HepG2 (cell line): ENCODE measurements at regions not wholly inside any gene's neighbourhood (a gene's known extent, or its start where the extent isn't known, plus 50 kb on each side); places are given as distances from the start of the nearest gene placed in this dataset.

Experiments used
- ATAC-seq: fragments of 200-7000 bp; cut with Tn5 transposase; 3 replicates; pipeline ENCODE4 v1.9.1; 2020; ENCODE audit warnings: mild to moderate bottlenecking, moderate library complexity
- BruUV-seq: library from RNA; stranded (reverse); fragments of 400-500 nt; replicated peaks from 2 replicates; lab custom pipeline; 2021; lab: Mats Ljungman, UMichigan
- CTCF ChIA-PET: fragments of 300-600 bp; formaldehyde crosslinking; extraction: SDS; loops from one replicate; lab custom pipeline; 2021; ENCODE audit warnings: low total read pairs, inconsistent platforms, low intra/inter-chr PET ratio; lab: Yijun Ruan, JAX
- POLR2A ChIA-PET: fragments of 350-600 bp; sonication (Branson Sonifier 250); formaldehyde crosslinking; loops from one replicate; lab custom pipeline; 2020; ENCODE audit warnings: antibody characterized with exemption, inconsistent platforms; lab: Yijun Ruan, JAX
- DNase-seq: peaks from one replicate; pipeline ENCODE4 v3.0.0-alpha.2; 2015; ENCODE audit warnings: low spot score
- FAIRE-seq: peaks from 3 replicates; lab custom pipeline; 2011; peaks lifted over from hg19 to GRCh38; lab: Jason Lieb, UNC
- H2AFZ ChIP-seq: one replicate; pipeline ENCODE4 v1.6.1; 2011; ENCODE audit warnings: low read length, inconsistent platforms
- H3K27ac ChIP-seq: fragments of 300-600 bp; 3 replicates; pipeline ENCODE4 v1.8.0; 2011; ENCODE audit warnings: mixed run types, mild to moderate bottlenecking, mixed read lengths, low read length, inconsistent platforms; ENCODE audit not compliant: insufficient read depth; ENCODE audit errors: extremely low read length
- H3K27me3 ChIP-seq, 2 experiments: fragments of 200-600 bp in 1 of 2; 2 replicates in 1 of 2; 3 replicates in 1 of 2; pipeline versions ENCODE4 v1.6.0 to v1.8.0; 2011; ENCODE audit warnings: low read length in 2 of 2, mild to moderate bottlenecking in 2 of 2, moderate library complexity in 2 of 2, inconsistent platforms in 1 of 2; ENCODE audit not compliant: insufficient read depth in 2 of 2, control insufficient read depth in 1 of 2
- H3K36me3 ChIP-seq, 2 experiments: fragments of 200-600 bp in 1 of 2; replicated peaks in 1 of 2; 2 replicates in 1 of 2; 3 replicates in 1 of 2; pipeline versions ENCODE4 v1.5.1 to v1.8.0; 2011; ENCODE audit warnings: low read length in 2 of 2, inconsistent platforms in 1 of 2; ENCODE audit not compliant: insufficient read depth in 2 of 2, control insufficient read depth in 1 of 2
- H3K4me1 ChIP-seq: 2 replicates; pipeline ENCODE4 v1.5.1; 2012; ENCODE audit warnings: low read length, inconsistent platforms; ENCODE audit not compliant: insufficient read depth
- H3K4me2 ChIP-seq: 2 replicates; pipeline ENCODE4 v1.6.0; 2011; ENCODE audit warnings: low read depth, low read length, inconsistent platforms
- H3K4me3 ChIP-seq, 3 experiments: fragments of 200-600 bp in 1 of 3; sonication (generic), shearing (Covaris generic) in 1 of 3; replicated peaks in 1 of 3; 2 replicates each; pipeline ENCODE4 v1.5.1; 2011 to 2016; ENCODE audit warnings: low read length in 3 of 3, inconsistent platforms in 2 of 3, low read depth in 2 of 3, mild to moderate bottlenecking in 2 of 3, control low read depth in 1 of 3, mixed read lengths in 1 of 3; ENCODE audit not compliant: insufficient read depth in 1 of 3
- H3K79me2 ChIP-seq: one replicate; pipeline ENCODE4 v1.6.1; 2011; ENCODE audit warnings: low read length, inconsistent platforms; ENCODE audit not compliant: insufficient read depth
- H3K9ac ChIP-seq: 2 replicates; pipeline ENCODE4 v1.6.0; 2011; ENCODE audit warnings: mild to moderate bottlenecking, low read depth, low read length, inconsistent platforms; ENCODE audit not compliant: insufficient read depth
- H3K9me3 ChIP-seq: 2 replicates; pipeline ENCODE4 v1.5.1; 2012; ENCODE audit warnings: mild to moderate bottlenecking, low read length
- H4K20me1 ChIP-seq: 2 replicates; pipeline ENCODE4 v1.6.0; 2011; ENCODE audit warnings: inconsistent platforms, mild to moderate bottlenecking, low read length, moderate library complexity; ENCODE audit not compliant: insufficient read depth
- DZIP1 ChIP-seq: sonication (generic); formaldehyde crosslinking; IDR thresholded peaks from 2 replicates; pipeline ENCODE4 v1.5.0; 2020; ENCODE audit warnings: mild to moderate bottlenecking, missing genetic modification reagents
- FOXM1 ChIP-seq: sonication (generic); formaldehyde crosslinking; IDR thresholded peaks from 2 replicates; pipeline ENCODE4 v1.5.0; 2020; ENCODE audit warnings: missing genetic modification reagents
- MAFK ChIP-seq, 2 experiments: IDR thresholded peaks in 1 of 2; conservative IDR thresholded peaks in 1 of 2; 2 replicates each; pipeline ENCODE4 v1.6.1; 2011; ENCODE audit warnings: improper control_type of control experiment in 2 of 2, low read length in 2 of 2
- MZF1 ChIP-seq: sonication (generic); formaldehyde crosslinking; IDR thresholded peaks from 2 replicates; pipeline ENCODE4 v1.8.1; 2023; ENCODE audit warnings: mild to moderate bottlenecking, missing genetic modification reagents, borderline replicate concordance
- SNAI1 ChIP-seq: sonication (generic); formaldehyde crosslinking; IDR thresholded peaks from 2 replicates; pipeline ENCODE4 v1.5.0; 2020; ENCODE audit warnings: mild to moderate bottlenecking, missing genetic modification reagents, borderline replicate concordance
- TOPORS ChIP-seq: sonication (generic); formaldehyde crosslinking; IDR thresholded peaks from 2 replicates; pipeline ENCODE4 v1.8.0; 2023; ENCODE audit warnings: mild to moderate bottlenecking, missing genetic modification reagents
- ZBTB20 ChIP-seq: sonication (generic); formaldehyde crosslinking; IDR thresholded peaks from 2 replicates; pipeline ENCODE4 v1.8.1; 2023; ENCODE audit warnings: missing genetic modification reagents, low read depth, mild to moderate bottlenecking, borderline replicate concordance
- ZNF274 ChIP-seq: sonication (generic); formaldehyde crosslinking; IDR thresholded peaks from 2 replicates; pipeline ENCODE4 v1.5.1; 2020; ENCODE audit warnings: mild to moderate bottlenecking, missing genetic modification reagents
- ZNF280D ChIP-seq: sonication (generic); formaldehyde crosslinking; IDR thresholded peaks from 2 replicates; pipeline ENCODE4 v1.5.1; 2020; ENCODE audit warnings: mild to moderate bottlenecking, missing genetic modification reagents
- ZNF414 ChIP-seq: sonication (generic); formaldehyde crosslinking; IDR thresholded peaks from 2 replicates; pipeline ENCODE4 v1.5.0; 2020; ENCODE audit warnings: missing genetic modification reagents
- ZNF562 ChIP-seq: sonication (generic); formaldehyde crosslinking; IDR thresholded peaks from 2 replicates; pipeline ENCODE4 v1.8.0; 2022; ENCODE audit warnings: missing genetic modification reagents, borderline replicate concordance
- WGBS: methylation state at CpG from one replicate; pipeline ENCODE4 v1.1.6; 2017; ENCODE audit warnings: low lambda C conversion rate; 5-methylcytosine and 5-hydroxymethylcytosine counted together
- in situ Hi-C: cut with HindIII; loops from 2 replicates; pipeline ENCODE4 v1.10.0; 2017; ENCODE audit warnings: low pct_unique_long_range_greater_than_20kb; ENCODE audit not compliant: extremely low pct_ligation_motif_present
- intact Hi-C: fragments of 100-400 bp; cut with micrococcal nuclease; formaldehyde crosslinking; loops from one replicate; pipeline ENCODE4 v1.10.0; 2022; ENCODE audit not compliant: unreplicated experiment

- TF ChIP-seq ZNF274 (CRISPR knock-in tag) (no peak), SNAI1 (no peak), ZBTB20 (no peak), MAFK (conservative IDR thresholded peaks at IDR 0.05 in 1 of 2, IDR thresholded peaks at IDR 0.05 in 1 of 2; ENCODE audit: low read length in 2 of 2) (no peak)
- no peak for FAIRE-seq
- no peak overlapping the region for H3K27ac ChIP-seq
- ChIA-PET CTCF (no interaction called here), POLR2A (no interaction called here)
- in situ Hi-C loops (no loop called here), intact Hi-C loops (no loop called here)
- H3K36me3 ChIP-seq, result no peaks in the 10 kb centered on the region
- H3K4me1 ChIP-seq, result no peaks in the 10 kb centered on the region
- no TSS peak for BruUV-seq
- H2AFZ ChIP-seq, result no peak overlapping the region
- no peaks in the 10 kb centered on the region for H4K20me1 ChIP-seq
- no peaks in the 10 kb centered on the region for H3K27me3 ChIP-seq
- H3K4me2 ChIP-seq, result no peak overlapping the region
- no peak for ATAC-seq
- H3K9ac ChIP-seq, result no peak overlapping the region
- no peak overlapping the region for H3K4me3 ChIP-seq
- no peaks in the 10 kb centered on the region for H3K9me3 ChIP-seq
- H3K79me2 ChIP-seq, result no peaks in the 10 kb centered on the region
- no peak for DNase-seq
Observed at GRCh38 chr3:152519376-152519775, 250.6 kb downstream of the MBNL1 start.

GRCh38 chr3:152522036-152522435 is 253.3 kb downstream of the MBNL1 start:
- ATAC-seq (no peak), DNase-seq (no peak), FAIRE-seq (no peak)
- Histone ChIP-seq H2AFZ (no peak overlapping the region), H3K9me3 (no peaks in the 10 kb centered on the region), H3K36me3 (no peaks in the 10 kb centered on the region), H3K4me2 (no peak overlapping the region), H3K9ac (no peak overlapping the region), H3K27ac (no peak overlapping the region), H3K4me1 (no peaks in the 10 kb centered on the region), H3K4me3 (no peak overlapping the region), H4K20me1 (no peaks in the 10 kb centered on the region), H3K27me3 (no peaks in the 10 kb centered on the region), H3K79me2 (no peaks in the 10 kb centered on the region)
- in situ Hi-C loops (no loop called here), intact Hi-C loops (no loop called here)
- WGBS, result 71% methylated on average over 1 of the region's 1 CpG
- ChIA-PET CTCF (no interaction called here), POLR2A (no interaction called here)
- BruUV-seq, result no TSS peak
- no peak for TF ChIP-seq ZNF414 (CRISPR knock-in tag)
- no peak for TF ChIP-seq ZNF280D (CRISPR knock-in tag)
- no peak for TF ChIP-seq TOPORS (CRISPR knock-in tag)
- no peak for TF ChIP-seq FOXM1 (CRISPR knock-in tag)
- TF ChIP-seq ZNF562 (CRISPR knock-in tag), result no peak
- no peak for TF ChIP-seq DZIP1 (CRISPR knock-in tag)
- TF ChIP-seq MZF1 (CRISPR knock-in tag), result no peak
